GM03348 (cell line): ENCODE measurements at regions not wholly inside any gene's neighbourhood (a gene's known extent, or its start where the extent isn't known, plus 50 kb on each side); places are given as distances from the start of the nearest gene placed in this dataset.
"Not testable (repeated sequence)": the region's sequence is repeated elsewhere in the genome, so short reads cannot be mapped to it uniquely, and the experiment has no call there.

Source experiments
- DNase-seq: peaks from one replicate; pipeline ENCODE4 v3.0.0; 2012; ENCODE audit warnings: low spot score

DNA sequence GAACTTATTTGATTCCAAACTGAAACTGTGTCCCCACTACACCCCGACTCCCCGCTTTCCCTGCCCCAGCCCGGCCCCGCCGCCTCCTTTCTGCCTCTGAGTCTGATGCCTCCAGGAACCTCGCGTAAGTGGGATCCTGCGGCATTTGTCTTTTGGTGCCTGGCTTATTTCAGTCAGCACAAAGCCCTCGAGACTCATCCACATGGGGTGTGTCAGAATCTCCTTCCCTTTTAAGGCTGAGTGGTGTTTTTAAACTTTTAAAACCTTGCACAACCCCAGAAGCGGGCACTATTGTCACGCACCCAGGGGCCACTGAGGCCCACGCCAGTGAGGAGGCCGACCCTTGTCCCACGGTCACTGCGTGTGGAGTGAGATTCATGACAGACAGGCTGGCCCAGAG lies 206.9 kb downstream of the NPIPB11 start:
- peak; percentile 36 for DNase-seq

- DNase-seq: no peak
These were observed 207.6 kb downstream of the NPIPB11 start for GRCh38 chr16:29198731-29199521.

DNA sequence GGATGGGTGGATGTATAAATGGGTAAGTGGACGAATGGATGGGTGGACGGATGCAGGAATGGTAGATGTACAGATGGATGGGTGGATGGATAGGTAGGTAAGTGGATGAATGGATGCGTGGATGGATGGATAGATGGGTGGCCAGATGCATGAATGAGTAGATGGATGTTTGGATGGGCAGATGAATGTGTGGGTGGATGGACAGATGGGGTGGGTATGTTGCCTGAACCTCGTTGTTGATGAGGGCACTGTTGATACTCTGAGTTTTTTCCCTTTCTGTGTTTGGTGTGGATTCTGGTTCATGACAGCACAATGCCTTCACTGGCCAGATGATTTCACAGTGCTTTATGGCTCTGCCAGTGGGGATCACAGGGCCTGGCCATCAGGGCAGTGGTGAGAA lies 208.3 kb downstream of the NPIPB11 start:
- no peak for DNase-seq

DNA sequence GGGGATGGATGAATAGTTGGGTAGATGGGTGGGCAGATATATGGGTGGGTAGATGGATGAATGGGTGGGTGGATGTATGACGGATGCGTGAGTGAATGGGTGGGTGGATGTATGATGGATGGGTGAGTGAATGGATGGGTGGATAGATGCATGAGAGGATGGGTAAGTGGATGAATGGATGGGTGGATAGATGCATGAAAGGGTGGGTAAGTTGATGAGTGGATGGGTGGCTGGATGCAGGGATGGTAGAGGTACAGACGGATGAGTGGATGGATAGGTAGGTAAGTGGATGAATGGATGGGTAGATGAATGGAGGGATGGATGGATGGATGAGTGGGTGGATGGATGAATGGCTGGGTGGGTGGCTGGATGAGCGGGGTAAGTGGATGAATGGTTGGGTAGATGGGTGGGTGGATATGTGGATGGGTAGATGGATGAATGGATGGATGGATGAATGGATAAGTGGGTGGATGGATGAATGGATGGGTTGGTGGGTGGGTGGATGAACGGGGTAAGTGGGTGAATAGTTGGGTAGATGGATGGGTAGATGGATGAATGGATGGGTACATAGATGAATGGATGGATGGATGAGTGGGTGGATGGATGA lies 208.9 kb downstream of the NPIPB11 start:
- DNase-seq: not testable (repeated sequence)

DNA sequence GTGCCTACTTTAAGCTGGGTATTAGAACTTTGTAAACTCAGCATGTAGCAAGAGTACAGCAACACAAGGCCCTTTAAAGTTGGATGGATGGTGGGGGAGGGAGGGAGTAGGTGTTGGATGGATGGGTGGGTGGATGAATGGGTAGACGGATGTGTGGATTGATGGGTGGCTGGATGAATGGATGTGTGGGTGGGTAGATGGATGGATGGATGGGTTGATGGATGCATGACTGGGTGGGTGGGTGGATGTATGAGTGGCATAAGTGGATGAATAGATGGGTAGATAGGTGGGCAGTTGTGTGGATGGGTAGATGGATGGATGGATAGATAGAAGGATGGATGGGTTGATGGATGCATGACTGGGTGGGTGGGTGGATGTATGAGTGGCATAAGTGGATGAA lies 209.8 kb downstream of the NPIPB11 start:
- not testable (repeated sequence) for DNase-seq

GRCh38 chr16:29195116-29195872 lies 210.4 kb downstream of the LAT start:
- DNase-seq: peak; percentile 48

GRCh38 chr16:29194185-29194844 lies 209.5 kb downstream of the LAT start:
- DNase-seq: not testable (repeated sequence)

- not testable (repeated sequence) for DNase-seq
These were observed 208.8 kb downstream of the LAT start for GRCh38 chr16:29193634-29194033.

DNA sequence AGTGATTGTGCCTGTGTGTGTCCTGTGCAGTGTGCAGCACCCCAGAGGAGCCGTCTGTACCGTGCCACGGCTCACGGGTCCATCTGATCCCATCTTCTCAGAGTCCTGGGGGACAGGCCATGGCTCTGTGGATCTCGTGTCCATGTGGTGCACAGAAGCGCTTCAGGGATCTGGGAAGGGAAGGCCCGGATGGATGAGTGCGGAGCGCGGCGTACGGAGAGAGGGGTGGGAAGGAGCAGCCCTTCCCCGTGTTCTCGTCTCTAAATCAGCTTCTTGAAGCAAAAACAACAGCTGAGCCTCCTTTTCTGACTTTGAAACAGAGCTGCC lies 208.4 kb downstream of the LAT start:
- DNase-seq: not testable (repeated sequence)

DNA sequence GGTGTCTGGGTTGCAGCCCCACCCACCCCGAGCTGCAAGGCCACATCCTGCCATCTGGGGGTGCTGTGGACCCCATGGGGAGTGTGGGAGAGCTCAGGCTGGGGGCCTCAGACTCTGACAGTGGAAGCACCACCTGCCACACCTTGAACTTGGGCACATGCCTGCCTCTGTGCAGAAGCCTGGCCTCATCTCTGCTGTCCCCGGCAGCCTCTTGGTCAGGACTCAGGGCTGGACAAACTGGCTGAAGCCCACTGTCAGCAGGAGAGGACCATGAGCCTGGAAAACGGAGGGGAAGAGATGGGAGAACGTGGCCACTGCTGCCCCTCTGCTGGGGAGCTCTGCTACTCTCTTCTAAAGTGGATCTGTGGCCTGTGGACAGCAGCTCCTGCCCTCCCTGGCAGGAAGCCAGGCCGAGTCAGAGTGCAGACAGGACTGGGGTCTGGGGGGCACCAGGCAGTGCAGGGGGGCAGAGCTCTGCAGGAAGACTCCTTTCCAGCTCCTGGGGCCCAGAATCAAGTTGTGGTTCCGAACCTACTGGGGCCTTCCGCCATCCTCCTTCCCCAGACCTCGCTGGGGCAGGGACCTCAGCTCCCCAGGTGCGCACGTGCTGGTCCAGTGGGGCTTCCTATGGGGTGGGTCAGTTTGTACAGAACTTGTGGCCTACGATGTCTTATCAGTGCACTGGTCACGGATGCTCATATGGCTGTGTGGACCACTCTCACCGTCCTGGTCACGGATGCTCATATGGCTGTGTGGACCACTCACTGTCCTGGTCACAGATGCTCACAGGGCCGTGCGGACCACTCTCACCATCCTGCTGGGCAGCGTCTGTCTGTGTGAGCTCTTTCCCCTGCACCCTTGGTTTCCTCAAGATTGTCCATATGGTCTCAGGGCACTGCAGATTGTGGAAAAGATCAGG lies 207.7 kb downstream of the LAT start:
- no peak for DNase-seq

DNA sequence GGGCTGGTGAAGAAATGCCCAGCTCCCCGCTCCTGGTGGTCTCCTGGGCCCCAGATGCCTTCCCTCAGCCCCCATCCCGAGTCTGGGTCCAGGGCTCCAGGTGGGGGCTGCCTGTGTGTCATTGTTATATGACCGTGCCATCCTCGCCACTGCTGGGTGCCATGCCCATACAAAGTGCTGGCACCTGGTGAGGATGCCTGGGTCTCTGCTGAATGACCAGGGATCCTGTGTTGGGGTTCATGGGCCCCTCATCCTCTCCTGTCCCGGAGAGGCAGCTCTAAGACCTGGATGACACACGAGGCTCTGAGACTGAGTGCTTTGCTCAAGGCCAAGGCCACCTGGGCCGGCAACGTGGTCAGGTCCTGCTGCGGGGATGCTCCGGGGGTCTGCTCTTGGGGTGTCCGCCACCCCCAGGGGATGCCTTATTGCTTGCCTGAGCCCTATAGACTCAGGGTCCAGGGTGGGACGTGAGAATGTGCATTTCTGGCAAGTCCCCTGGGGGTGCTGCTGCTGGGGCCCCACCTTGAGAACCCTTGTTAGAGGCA lies 206.9 kb downstream of the LAT start:
- not testable (repeated sequence) for DNase-seq

DNA sequence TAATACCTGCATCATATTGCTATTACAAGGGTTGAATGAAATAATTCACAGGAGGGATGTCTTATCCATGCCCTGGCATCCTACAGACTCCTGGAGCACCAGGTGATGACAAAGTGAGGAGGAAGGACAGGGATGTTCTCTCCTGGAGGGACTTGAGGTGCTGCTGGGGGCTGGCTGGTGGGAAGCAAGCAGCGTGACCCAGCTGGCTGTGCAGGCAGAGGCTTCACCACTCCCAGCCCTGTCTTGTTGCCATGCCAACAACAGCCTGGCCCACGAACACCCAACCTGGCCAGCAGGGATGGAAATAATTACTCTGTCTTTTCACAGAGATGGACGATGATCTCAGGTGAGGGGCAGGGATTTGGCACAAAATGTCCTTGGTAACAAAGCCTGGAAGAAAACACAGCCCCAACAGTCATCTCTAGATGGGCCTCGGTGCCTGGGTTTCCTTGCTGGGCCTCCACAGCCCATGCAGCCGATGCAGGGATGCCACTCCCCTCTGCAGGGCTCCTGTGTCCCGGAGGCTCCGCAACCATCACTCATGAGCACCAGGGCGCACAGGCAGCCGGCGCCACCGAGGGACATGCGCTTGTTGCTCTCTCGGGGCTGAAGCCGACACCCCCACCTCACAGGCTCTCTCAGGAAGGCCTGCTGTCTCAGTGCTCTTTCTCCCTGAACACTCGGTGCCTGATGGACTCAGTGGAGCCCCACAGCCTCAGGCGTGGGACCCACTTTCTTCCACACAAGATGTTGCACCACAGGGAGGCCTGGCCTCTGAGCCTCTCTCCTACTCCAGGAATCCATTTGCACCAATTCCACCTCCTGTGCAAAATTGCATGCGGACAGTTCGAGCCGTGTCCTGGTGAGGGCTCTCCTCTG lies 205.9 kb downstream of the LAT start:
- not testable (repeated sequence) for DNase-seq

DNA sequence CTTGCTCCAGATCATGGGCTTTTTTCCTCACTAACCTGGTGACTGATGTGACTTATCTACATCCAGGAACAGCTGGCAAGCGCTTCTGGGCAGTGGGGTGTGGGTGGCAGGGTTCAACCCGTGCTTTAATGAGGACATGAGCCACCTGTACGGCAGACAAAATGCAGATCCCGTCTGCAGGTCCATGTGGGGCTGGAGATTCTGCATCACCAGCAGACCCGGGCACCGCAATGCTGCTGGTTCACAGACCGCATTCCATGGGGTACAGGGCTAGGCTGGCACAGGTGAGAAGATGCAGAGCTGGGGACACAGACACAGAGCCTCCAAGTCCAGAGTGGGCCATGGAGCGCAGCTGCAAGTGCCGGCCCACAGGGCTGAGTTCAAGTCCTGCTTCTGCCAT lies 204.0 kb downstream of the LAT start:
- DNase-seq: not testable (repeated sequence)

DNA sequence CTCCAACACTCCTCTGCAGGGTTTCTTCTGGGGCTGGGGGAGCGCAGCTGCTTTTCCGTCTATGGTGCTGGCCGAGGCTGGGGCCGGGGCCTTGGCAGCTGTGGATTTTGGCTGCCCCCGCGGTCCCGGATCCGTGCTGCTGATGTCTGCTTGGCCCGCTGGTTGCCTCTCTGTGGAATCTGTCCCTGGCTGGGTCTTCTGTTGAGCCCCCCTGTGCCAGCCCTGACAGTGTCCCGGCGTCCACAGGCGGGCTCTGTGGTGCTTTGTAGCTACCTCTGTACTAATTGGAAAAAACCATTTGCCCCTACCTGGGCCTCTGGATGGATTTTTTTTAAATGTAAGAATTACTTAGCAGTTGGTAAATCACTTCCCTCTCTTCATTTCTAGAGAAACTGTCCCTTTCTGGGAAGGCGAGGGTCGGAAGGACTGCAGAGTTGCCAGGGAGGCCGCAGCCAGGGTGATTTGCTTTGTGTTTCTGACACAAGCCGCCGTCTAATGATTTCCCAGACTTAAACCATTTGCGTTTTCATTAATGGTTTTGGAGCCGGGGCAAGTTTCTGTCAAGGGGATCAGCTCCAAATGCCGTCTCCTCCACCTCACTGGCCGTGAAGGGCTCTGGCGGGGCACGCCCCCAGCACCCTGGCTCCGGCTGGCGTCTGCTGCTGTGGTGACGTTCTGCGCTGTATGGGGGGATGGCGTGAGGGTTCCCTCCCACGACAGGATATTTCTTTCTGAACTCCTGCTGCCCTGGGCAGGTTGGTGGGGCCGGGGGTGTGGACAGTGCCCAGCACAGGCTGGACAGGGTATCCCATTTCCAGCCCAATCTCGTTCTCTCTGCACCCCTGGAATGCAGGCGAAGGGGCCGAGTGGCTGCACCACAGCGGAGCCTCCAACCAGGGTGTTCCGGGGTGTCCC lies 201.7 kb downstream of the LAT start:
- not testable (repeated sequence) for DNase-seq

DNA sequence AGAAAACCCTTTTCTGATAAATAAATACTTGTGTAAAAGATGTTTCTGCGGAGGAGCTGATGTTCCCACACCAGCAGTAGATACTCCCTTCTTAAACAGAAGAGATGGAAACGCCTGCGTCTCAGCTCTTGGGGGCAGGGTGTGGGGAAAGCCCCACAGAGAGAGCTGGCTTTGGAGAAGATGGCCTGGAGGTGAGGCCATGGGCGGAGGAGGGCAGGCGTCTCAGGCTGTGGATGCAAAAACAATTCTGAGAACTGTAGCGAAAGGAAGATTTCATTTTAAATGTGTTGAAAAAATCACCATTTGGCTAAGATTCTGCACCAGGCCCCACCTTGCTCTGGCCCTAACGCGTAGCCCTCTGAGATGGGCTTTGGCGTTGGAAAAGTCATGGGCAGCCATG lies 201.0 kb downstream of the LAT start:
- not testable (repeated sequence) for DNase-seq

GRCh38 chr16:29184738-29185438 lies 200.0 kb downstream of the LAT start:
- DNase-seq: not testable (repeated sequence)

DNA sequence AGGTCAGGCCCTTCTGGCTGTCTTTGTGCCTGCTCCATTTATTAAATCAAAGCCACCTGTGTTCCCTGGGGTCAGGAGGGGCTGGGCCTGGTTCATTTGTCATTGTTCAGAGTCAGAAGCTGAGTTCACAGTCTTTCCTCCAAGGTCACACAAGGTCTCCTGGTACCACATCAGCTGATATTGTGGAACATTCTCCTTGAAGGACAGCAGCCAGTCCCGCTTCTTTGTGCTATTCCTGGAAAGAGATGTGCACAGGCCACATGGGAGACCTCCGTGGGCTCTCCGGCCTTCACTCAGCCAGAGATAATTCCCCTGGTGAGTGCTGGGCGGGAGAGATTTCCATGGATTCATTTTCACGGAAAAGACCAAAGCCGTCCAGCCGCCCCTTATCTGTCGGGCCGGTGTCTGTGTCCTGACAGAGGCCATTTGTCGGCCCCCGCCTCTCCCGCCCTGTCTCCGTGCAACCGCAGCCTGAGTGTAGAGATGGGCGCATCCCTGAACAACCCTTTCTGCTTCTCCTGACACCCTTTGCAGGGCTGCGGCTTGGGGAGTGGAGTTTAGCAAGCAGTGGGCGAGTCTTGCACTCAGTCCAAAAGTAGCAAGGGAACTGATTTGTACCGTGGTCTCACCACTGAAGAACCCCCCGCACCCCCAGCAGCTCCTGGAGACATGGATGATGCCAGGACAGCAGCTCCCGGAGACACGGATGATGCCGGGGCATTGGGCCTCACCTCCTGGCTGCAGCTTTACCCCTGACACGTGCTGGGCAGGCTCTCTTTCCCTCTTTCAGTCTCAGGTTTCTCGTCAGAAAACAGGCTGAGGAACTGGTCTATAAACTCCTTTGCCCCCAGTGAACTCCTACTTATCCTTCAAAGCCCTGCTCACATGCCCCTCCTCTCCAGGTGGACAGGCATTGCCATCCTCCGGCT lies 198.4 kb downstream of the LAT start:
- not testable (repeated sequence) for DNase-seq
